ENCODE measurements at regions not wholly inside any gene's neighbourhood (a gene's known extent, or its start where the extent isn't known, plus 50 kb on each side); places are given as distances from the start of the nearest gene placed in this dataset.

- TF ChIP-seq CTCF (conservative IDR thresholded peaks at IDR 0.05; ENCODE audit: low read depth, low read length), result no peak
- TF ChIP-seq POLR2A (IDR thresholded peaks at IDR 0.05; ENCODE audit: low read depth, low read length), result no peak
- no peak for TF ChIP-seq SMC3 (IDR thresholded peaks at IDR 0.05; ENCODE audit: low read depth, low read length)
- no peak for TF ChIP-seq MAFK (IDR thresholded peaks at IDR 0.05; ENCODE audit: low read depth, low read length)
- TF ChIP-seq RAD21 (IDR thresholded peaks at IDR 0.05; ENCODE audit: low read length), result no peak
- no peak for TF ChIP-seq RFX5 (IDR thresholded peaks at IDR 0.05; ENCODE audit: low read depth, low read length)
- no peak for TF ChIP-seq MAZ (IDR thresholded peaks at IDR 0.05; ENCODE audit: borderline replicate concordance, low read depth, low read length)
- TF ChIP-seq FOS (IDR thresholded peaks at IDR 0.05; ENCODE audit: low read depth, low read length), result no peak
- TF ChIP-seq CEBPB (IDR thresholded peaks at IDR 0.05; ENCODE audit: low read depth, low read length), result no peak
- no peak for TF ChIP-seq MXI1 (IDR thresholded peaks at IDR 0.05; ENCODE audit: borderline replicate concordance, low read depth, low read length)
- TF ChIP-seq ELK1 (IDR thresholded peaks at IDR 0.05; ENCODE audit: borderline replicate concordance, low read depth, low read length), result no peak
- no peak for TF ChIP-seq NFE2L2 (IDR thresholded peaks at IDR 0.05; ENCODE audit: low read depth, low read length)
- TF ChIP-seq CHD1 (IDR thresholded peaks at IDR 0.05; ENCODE audit: low read depth, low read length), result no peak
- no peak for TF ChIP-seq BHLHE40 (IDR thresholded peaks at IDR 0.05; ENCODE audit: low read depth, low read length)
These were observed 935.5 kb upstream of the SLC10A2 start for GRCh38 chr13:104001766-104002165.

Measured in IMR-90 (cell line).